ENCODE measurements at regions not wholly inside any gene's neighbourhood (a gene's known extent, or its start where the extent isn't known, plus 50 kb on each side); places are given as distances from the start of the nearest gene placed in this dataset.

- no peak for DNase-seq (ENCODE audit: low spot score)
- POLR2A ChIA-PET (ENCODE audit: low non-redundant PET) = no interaction called here
- TF ChIP-seq, protein P1, sequence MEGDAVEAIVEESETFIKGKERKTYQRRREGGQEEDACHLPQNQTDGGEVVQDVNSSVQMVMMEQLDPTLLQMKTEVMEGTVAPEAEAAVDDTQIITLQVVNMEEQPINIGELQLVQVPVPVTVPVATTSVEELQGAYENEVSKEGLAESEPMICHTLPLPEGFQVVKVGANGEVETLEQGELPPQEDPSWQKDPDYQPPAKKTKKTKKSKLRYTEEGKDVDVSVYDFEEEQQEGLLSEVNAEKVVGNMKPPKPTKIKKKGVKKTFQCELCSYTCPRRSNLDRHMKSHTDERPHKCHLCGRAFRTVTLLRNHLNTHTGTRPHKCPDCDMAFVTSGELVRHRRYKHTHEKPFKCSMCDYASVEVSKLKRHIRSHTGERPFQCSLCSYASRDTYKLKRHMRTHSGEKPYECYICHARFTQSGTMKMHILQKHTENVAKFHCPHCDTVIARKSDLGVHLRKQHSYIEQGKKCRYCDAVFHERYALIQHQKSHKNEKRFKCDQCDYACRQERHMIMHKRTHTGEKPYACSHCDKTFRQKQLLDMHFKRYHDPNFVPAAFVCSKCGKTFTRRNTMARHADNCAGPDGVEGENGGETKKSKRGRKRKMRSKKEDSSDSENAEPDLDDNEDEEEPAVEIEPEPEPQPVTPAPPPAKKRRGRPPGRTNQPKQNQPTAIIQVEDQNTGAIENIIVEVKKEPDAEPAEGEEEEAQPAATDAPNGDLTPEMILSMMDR (conservative IDR thresholded peaks at IDR 0.05; ENCODE audit: low read depth) = no peak
- no peak overlapping the region for H3K27ac ChIP-seq
- CTCF ChIA-PET = no interaction called here
Observed at GRCh38 chr13:74975111-74975510, 506.9 kb downstream of the TBC1D4 start.

DNA sequence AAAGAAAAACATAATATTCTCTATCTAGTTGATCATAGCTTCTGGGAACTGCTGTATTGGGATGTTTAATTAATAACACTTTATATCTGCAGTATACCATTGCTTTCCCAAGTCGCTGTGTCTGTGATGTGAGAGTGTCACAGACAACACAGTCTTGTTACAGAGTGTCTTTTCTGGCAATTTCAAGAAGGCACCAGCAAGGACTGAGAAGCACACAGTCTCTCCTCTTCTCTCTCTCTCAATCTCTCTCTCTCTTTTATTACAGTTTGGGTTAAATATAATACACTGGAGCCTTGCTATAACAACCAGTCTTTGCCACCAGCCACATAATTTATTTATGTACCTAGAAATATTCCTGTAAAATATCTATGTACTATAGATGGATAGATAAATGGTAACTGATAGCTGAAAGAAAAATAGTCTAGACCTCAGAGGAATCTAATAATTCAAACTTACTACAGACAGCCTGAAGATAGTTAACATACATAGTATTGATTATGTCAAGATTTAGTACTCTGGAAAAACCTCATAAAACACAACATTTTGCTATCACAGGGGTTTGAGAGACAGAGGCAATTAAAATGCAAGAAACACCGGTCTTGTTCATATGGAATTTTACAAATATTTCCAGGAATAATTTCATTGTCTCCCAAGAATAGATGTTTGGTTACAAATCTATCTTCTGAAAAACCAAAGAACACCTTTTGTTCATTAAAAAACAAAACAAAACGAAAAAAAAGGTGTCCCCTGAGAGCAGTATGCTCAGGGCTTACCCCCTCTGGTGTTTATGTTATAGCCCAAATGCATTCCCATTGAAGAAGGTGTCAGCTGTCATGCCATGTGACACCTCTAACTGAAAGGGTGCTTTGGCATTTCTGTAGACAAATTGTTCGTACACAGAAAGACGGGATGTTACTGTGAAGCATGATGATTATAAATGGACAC, 507.8 kb downstream of the TBC1D4 start:
- ChIA-PET CTCF (interaction anchor here (0.7 kb wide), 1 partner anchor 467 kb away, joined by 3 read pairs; no protein-coding TSS in a partner anchor), POLR2A (ENCODE audit: low non-redundant PET) (no interaction called here)
- DNase-seq (ENCODE audit: low spot score) = no peak
- H3K27ac ChIP-seq = no peak overlapping the region
- TF ChIP-seq, protein P1 (conservative IDR thresholded peaks at IDR 0.05; ENCODE audit: low read depth) = no peak

GRCh38 chr13:74969419-74969818, 512.5 kb downstream of the TBC1D4 start:
- no peak for DNase-seq (ENCODE audit: low spot score)
- POLR2A ChIA-PET (ENCODE audit: low non-redundant PET) = no interaction called here
- no peak overlapping the region for H3K27ac ChIP-seq
- TF ChIP-seq, protein P1 (conservative IDR thresholded peaks at IDR 0.05; ENCODE audit: low read depth) = no peak
- CTCF ChIA-PET = no interaction called here

DNA sequence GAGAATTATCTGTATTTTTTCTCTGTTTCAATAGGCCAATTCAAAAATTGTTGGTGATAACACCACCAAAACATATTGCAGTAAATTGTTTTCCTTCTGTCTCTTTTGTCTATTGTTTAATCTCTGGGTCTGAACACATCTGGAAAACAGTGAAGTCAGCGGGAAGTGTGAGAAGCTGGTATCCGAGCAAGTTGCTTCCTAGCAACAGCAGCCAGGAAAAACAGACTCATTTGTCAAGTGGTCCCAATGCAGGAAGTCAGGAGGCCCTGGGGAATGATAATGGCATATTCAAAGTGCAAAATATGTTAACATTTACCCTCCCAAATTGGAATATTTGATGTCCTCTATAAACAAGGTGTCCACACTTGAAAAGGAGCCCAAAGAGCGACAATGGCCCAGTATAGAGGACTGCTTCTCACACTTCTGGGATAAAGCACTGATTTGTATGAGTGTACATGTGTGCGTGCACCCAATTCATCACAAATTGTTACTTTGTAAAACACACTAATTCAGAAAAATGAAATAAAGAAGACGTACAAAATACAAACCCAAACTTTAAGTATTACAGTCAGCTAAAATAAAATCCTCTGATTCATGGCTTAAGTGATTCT, 515.0 kb downstream of the TBC1D4 start:
- no peak overlapping the region for H3K27ac ChIP-seq
- no peak for DNase-seq (ENCODE audit: low spot score)
- ChIA-PET POLR2A (ENCODE audit: low non-redundant PET) (no interaction called here), CTCF (interaction anchor here (0.5 to 0.9 kb wide), 2 partner anchors 14 to 16 kb away, joined by 3 read pairs; no protein-coding TSS in a partner anchor)
- TF ChIP-seq, protein P1 (conservative IDR thresholded peaks at IDR 0.05; ENCODE audit: low read depth) = no peak

DNA sequence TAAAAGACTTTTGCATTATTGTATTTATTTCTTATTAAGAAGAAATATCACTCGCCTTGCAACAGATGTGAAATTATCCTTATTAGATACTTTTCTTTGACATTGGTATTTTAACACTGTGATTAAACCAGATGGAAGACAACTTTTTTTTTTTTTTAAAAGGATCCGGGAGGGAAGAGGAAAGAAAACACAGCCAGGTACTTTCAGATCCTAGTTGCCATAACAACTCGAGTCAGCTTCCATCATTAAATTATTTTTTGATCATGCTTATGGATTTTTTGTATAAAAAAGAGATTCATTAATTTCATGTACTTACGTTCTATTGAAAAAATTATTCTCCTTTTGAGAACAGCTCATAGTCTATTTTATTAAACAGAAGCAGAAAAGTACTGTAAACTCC, 515.7 kb downstream of the TBC1D4 start:
- POLR2A ChIA-PET (ENCODE audit: low non-redundant PET) = no interaction called here
- no peak overlapping the region for H3K27ac ChIP-seq
- no peak for DNase-seq (ENCODE audit: low spot score)
- CTCF ChIA-PET = no interaction called here
- TF ChIP-seq, protein P1 (conservative IDR thresholded peaks at IDR 0.05; ENCODE audit: low read depth) = no peak

DNA sequence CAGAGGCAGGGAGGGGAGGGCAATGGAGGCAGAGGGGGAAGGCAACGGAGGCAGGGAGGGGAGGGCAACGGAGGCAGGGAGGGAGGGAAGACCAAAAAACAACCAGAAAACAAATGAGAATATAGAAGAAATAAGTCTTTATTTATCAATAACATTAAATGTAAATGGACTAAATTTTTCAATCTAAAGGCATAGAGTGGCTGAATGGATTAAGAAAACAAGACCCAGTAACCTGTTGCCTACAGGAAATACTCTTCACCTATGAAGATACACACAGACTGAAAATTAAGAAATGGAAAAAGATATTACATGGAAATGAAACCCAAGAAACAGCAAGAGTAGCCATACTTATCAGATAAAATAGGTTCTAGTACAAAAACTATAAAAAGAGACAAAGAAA, 536.3 kb downstream of the TBC1D4 start:
- H3K27ac ChIP-seq = no peak overlapping the region
- ChIA-PET POLR2A (ENCODE audit: low non-redundant PET) (no interaction called here), CTCF (no interaction called here)
- no peak for DNase-seq (ENCODE audit: low spot score)
- TF ChIP-seq, protein P1 (conservative IDR thresholded peaks at IDR 0.05; ENCODE audit: low read depth) = no peak
